AG04450 (cell line): ENCODE measurements at regions not wholly inside any gene's neighbourhood (a gene's known extent, or its start where the extent isn't known, plus 50 kb on each side); places are given as distances from the start of the nearest gene placed in this dataset.

Experiments used
- CTCF ChIA-PET: fragments of 300-600, 350-600 bp; formaldehyde crosslinking; extraction: SDS; loops from one replicate; lab custom pipeline; 2022; ENCODE audit warnings: antibody characterized with exemption, inconsistent platforms; lab: Charles Lee
- POLR2A ChIA-PET: fragments of 350-600 bp; formaldehyde crosslinking; extraction: SDS; loops from one replicate; lab custom pipeline; 2021; ENCODE audit warnings: antibody characterized with exemption, inconsistent platforms; lab: Yijun Ruan, JAX
- DNase-seq: peaks from one replicate; pipeline ENCODE4 v3.0.0-alpha.2; 2011; ENCODE audit warnings: low read depth, low spot score
- H3K27ac ChIP-seq: one replicate; pipeline ENCODE4 v1.5.1; 2012; ENCODE audit warnings: low read depth, low read length, control low read depth
- H3K27me3 ChIP-seq: one replicate; pipeline ENCODE4 v1.6.0; 2012; ENCODE audit warnings: low read length; ENCODE audit not compliant: control insufficient read depth, insufficient read depth
- H3K4me3 ChIP-seq: 2 replicates; pipeline ENCODE4 v1.5.1; 2011; ENCODE audit warnings: mild to moderate bottlenecking, low read depth, low read length, control low read depth
- H3K9me3 ChIP-seq: 2 replicates; pipeline ENCODE4 v1.5.1; 2012; ENCODE audit warnings: low read length; ENCODE audit not compliant: control insufficient read depth, insufficient read depth
- CTCF ChIP-seq: IDR thresholded peaks from 2 replicates; pipeline ENCODE4 v1.5.1; 2011; ENCODE audit warnings: low read depth, low read length, control low read depth, inconsistent platforms

DNA sequence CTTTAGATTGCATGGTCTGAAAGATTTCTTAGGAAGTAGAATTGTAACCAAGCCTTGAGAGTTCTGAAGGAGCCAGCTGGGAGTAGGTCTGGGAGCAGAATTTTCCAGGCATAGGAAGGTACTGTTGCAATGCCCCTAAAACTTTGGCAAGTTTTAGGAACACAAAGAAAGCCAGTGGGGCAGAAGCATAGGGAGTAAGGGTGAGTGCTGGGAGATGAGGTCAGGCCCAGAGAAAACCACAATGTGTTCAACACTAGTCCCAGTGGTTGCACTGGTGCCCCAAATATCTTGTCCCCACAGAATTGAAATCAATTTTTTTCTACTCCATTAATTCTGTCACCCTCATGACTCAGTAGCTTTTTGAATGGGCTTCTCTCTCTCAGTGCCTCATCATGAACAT lies 120.7 kb upstream of the GALNT15 start:
- no peak for DNase-seq
- H3K9me3 ChIP-seq, result no peaks in the 10 kb centered on the region
- POLR2A ChIA-PET, result no interaction called here
- CTCF ChIA-PET, result interaction anchor here (1.9 kb wide), 1 partner anchor 125 kb away, joined by 9 read pairs; no protein-coding TSS in a partner anchor
- TF ChIP-seq CTCF, result no peak
- no peak overlapping the region for H3K27ac ChIP-seq
- no peak overlapping the region for H3K4me3 ChIP-seq
- no peaks in the 10 kb centered on the region for H3K27me3 ChIP-seq

GRCh38 chr3:16055606-16056211 lies 118.8 kb upstream of the GALNT15 start:
- Histone ChIP-seq H3K4me3 (no peak overlapping the region), H3K27ac (no peak overlapping the region)

GRCh38 chr3:16056217-16056616 lies 118.3 kb upstream of the GALNT15 start:
- no peaks in the 10 kb centered on the region for H3K27me3 ChIP-seq
- no peak for TF ChIP-seq CTCF
- H3K9me3 ChIP-seq, result no peaks in the 10 kb centered on the region
- no peak overlapping the region for H3K27ac ChIP-seq
- no peak overlapping the region for H3K4me3 ChIP-seq
- ChIA-PET CTCF (interaction anchor here (0.7 to 6.3 kb wide), 3 partner anchors 7 to 78 kb away, joined by 3 to 61 read pairs (median 4); no protein-coding TSS in a partner anchor), POLR2A (no interaction called here)
- no peak for DNase-seq

More at GRCh38 chr3:16055606-16056211, 118.8 kb upstream of the GALNT15 start:
- no peak for DNase-seq
- TF ChIP-seq CTCF, result no peak
- Histone ChIP-seq H3K9me3 (no peaks in the 10 kb centered on the region), H3K27me3 (no peaks in the 10 kb centered on the region)
- ChIA-PET CTCF (interaction anchor here (0.7 to 1.3 kb wide), 2 partner anchors 10 to 78 kb away, joined by 3 to 4 read pairs; no protein-coding TSS in a partner anchor), POLR2A (no interaction called here)

GRCh38 chr3:16058521-16058920 lies 116.0 kb upstream of the GALNT15 start:
- no peaks in the 10 kb centered on the region for H3K9me3 ChIP-seq
- TF ChIP-seq CTCF, result no peak
- ChIA-PET POLR2A (interaction anchor here (0.6 to 3.0 kb wide), 4 partner anchors 31 to 125 kb away, joined by 3 to 34 read pairs (median 9); no protein-coding TSS in a partner anchor), CTCF (interaction anchor here (1.1 to 6.3 kb wide), 4 partner anchors 9 to 120 kb away, joined by 3 to 61 read pairs (median 6); no protein-coding TSS in a partner anchor)
- no peak overlapping the region for H3K4me3 ChIP-seq
- peak overlapping the region; percentile 99 for H3K27ac ChIP-seq
- no peaks in the 10 kb centered on the region for H3K27me3 ChIP-seq
- no peak for DNase-seq

DNA sequence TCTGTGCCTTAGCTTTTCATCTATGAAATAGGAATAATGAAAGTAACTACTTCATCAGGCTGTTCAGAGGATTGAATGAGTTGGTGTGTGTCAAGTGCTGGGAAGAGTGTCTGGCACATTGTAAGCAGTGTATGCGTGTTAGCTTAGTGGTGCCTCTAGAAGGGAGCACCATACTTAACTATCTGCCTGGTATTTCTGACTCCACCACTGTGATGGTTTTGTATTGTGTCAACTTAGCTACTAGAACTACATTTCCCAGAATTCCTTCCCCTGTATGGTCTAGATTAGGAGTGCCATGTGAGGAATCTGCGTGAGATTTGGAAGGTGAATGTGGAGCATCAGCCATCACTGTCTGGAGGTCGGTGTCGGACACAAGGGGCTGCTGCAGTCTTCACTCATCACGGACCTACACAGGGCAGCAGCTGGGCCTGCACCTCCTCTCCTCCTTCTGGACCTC lies 115.4 kb upstream of the GALNT15 start:
- Histone ChIP-seq H3K9me3 (no peaks in the 10 kb centered on the region), H3K27ac (peak overlapping the region; percentile 99), H3K4me3 (no peak overlapping the region), H3K27me3 (no peaks in the 10 kb centered on the region)
- CTCF ChIA-PET, result interaction anchor here (1.0 to 6.3 kb wide), 5 partner anchors 10 to 243 kb away, joined by 3 to 61 read pairs (median 6); no protein-coding TSS in a partner anchor
- POLR2A ChIA-PET, result interaction anchor here (0.6 to 3.3 kb wide), 6 partner anchors 31 to 125 kb away, joined by 3 to 37 read pairs (median 13); no protein-coding TSS in a partner anchor
- no peak for TF ChIP-seq CTCF
- no peak for DNase-seq
